HEK293 (cell line): ENCODE measurements at regions not wholly inside any gene's neighbourhood (a gene's known extent, or its start where the extent isn't known, plus 50 kb on each side); places are given as distances from the start of the nearest gene placed in this dataset.

ENCODE experiments used
- CTCF ChIA-PET: fragments of 350-600 bp; formaldehyde crosslinking; extraction: SDS; loops from one replicate; lab custom pipeline; 2021; ENCODE audit warnings: antibody characterized with exemption; lab: Yijun Ruan, JAX
- POLR2A ChIA-PET: fragments of 300-600 bp; formaldehyde crosslinking; extraction: SDS; loops from one replicate; lab custom pipeline; 2020; ENCODE audit warnings: antibody characterized with exemption, inconsistent platforms; lab: Yijun Ruan, JAX
- H3K27ac ChIP-seq: fragments of 200-500 bp; sonication (Bioruptor generic); 2 replicates; pipeline ENCODE4 v1.5.1; 2014; ENCODE audit warnings: low read depth, low read length, control low read depth, inconsistent platforms; ENCODE audit errors: extremely low read depth
- H3K36me3 ChIP-seq, 2 experiments: fragments of 200-500 bp in 1 of 2; sonication (Bioruptor generic) in 1 of 2; 1 replicate in 1 of 2; 2 replicates in 1 of 2; pipeline ENCODE4 v1.5.1; 2014 to 2017; ENCODE audit warnings: inconsistent platforms in 2 of 2, low read length in 2 of 2; ENCODE audit not compliant: control insufficient read depth in 2 of 2, insufficient read depth in 1 of 2
- H3K4me1 ChIP-seq: fragments of 200-500 bp; sonication (Bioruptor generic); 2 replicates; pipeline ENCODE4 v1.5.1; 2014; ENCODE audit warnings: mild to moderate bottlenecking, low read length, inconsistent platforms; ENCODE audit not compliant: control insufficient read depth, insufficient read depth
- H3K4me3 ChIP-seq: 2 replicates; pipeline ENCODE4 v1.5.1; 2011; ENCODE audit warnings: low read depth, mild to moderate bottlenecking, control low read depth, low read length, moderate library complexity
- H3K9me3 ChIP-seq: fragments of 200-500 bp; sonication (Bioruptor generic); 2 replicates; pipeline ENCODE4 v1.5.1; 2014; ENCODE audit warnings: low read depth, low read length, inconsistent platforms; ENCODE audit not compliant: control insufficient read depth, insufficient read depth
- FEZF1 ChIP-seq: fragments of 450-650 bp; formaldehyde crosslinking; IDR thresholded peaks from 2 replicates; pipeline ENCODE4 v1.5.1; 2016; ENCODE audit warnings: missing biosample characterization, missing genetic modification characterization
- GLI4 ChIP-seq: fragments of 450-650 bp; formaldehyde crosslinking; IDR thresholded peaks from 2 replicates; pipeline ENCODE4 v1.5.1; 2016; ENCODE audit warnings: missing biosample characterization, missing genetic modification characterization
- KLF8 ChIP-seq: fragments of 450-650 bp; formaldehyde crosslinking; IDR thresholded peaks from 2 replicates; pipeline ENCODE4 v1.5.1; 2016; ENCODE audit warnings: missing biosample characterization, missing genetic modification characterization
- KLF9 ChIP-seq: fragments of 450-650 bp; formaldehyde crosslinking; IDR thresholded peaks from 2 replicates; pipeline ENCODE4 v1.5.1; 2016; ENCODE audit warnings: missing biosample characterization, missing genetic modification characterization, low read depth
- SCRT1 ChIP-seq: fragments of 450-650 bp; formaldehyde crosslinking; IDR thresholded peaks from 2 replicates; pipeline ENCODE4 v1.5.1; 2016; ENCODE audit warnings: missing biosample characterization, missing genetic modification characterization, borderline replicate concordance
- SP2 ChIP-seq: fragments of 450-650 bp; formaldehyde crosslinking; IDR thresholded peaks from 2 replicates; pipeline ENCODE4 v1.5.1; 2016; ENCODE audit warnings: missing biosample characterization, missing genetic modification characterization
- SP3 ChIP-seq: fragments of 450-650 bp; formaldehyde crosslinking; IDR thresholded peaks from 2 replicates; pipeline ENCODE4 v1.5.1; 2016; ENCODE audit warnings: missing biosample characterization, missing genetic modification characterization
- TRIM28 ChIP-seq: IDR thresholded peaks from 2 replicates; pipeline ENCODE4 v1.6.1; 2011; ENCODE audit warnings: low read length, control low read depth, borderline replicate concordance
- ZFHX2 ChIP-seq: fragments of 450-650 bp; formaldehyde crosslinking; conservative IDR thresholded peaks from 2 replicates; pipeline ENCODE4 v1.5.1; 2016; ENCODE audit warnings: missing biosample characterization, missing genetic modification characterization
- ZNF211 ChIP-seq: fragments of 450-650 bp; formaldehyde crosslinking; IDR thresholded peaks from 2 replicates; pipeline ENCODE4 v1.5.1; 2016; ENCODE audit warnings: low read depth, missing biosample characterization, missing genetic modification characterization
- ZNF311 ChIP-seq: fragments of 450-650 bp; formaldehyde crosslinking; IDR thresholded peaks from 2 replicates; pipeline ENCODE4 v1.5.1; 2017; ENCODE audit warnings: missing biosample characterization, missing genetic modification characterization, borderline replicate concordance
- ZNF354C ChIP-seq: fragments of 450-650 bp; formaldehyde crosslinking; IDR thresholded peaks from 2 replicates; pipeline ENCODE4 v1.5.1; 2016; ENCODE audit warnings: missing biosample characterization, missing genetic modification characterization, low read depth, borderline replicate concordance
- ZNF391 ChIP-seq: fragments of 450-650 bp; formaldehyde crosslinking; IDR thresholded peaks from 2 replicates; pipeline ENCODE4 v1.5.1; 2016; ENCODE audit warnings: low read depth, missing biosample characterization, missing genetic modification characterization, borderline replicate concordance
- ZNF416 ChIP-seq: fragments of 450-650 bp; formaldehyde crosslinking; IDR thresholded peaks from 2 replicates; pipeline ENCODE4 v1.5.1; 2016; ENCODE audit warnings: missing biosample characterization, missing genetic modification characterization
- ZNF48 ChIP-seq: fragments of 450-650 bp; formaldehyde crosslinking; IDR thresholded peaks from 2 replicates; pipeline ENCODE4 v1.5.1; 2016; ENCODE audit warnings: missing biosample characterization, missing genetic modification characterization
- ZNF544 ChIP-seq: fragments of 450-650 bp; formaldehyde crosslinking; IDR thresholded peaks from 2 replicates; pipeline ENCODE4 v1.5.0; 2017; ENCODE audit warnings: missing biosample characterization, missing genetic modification characterization
- ZNF555 ChIP-seq: fragments of 450-650 bp; formaldehyde crosslinking; conservative IDR thresholded peaks from 2 replicates; pipeline ENCODE4 v1.5.1; 2017; ENCODE audit warnings: missing biosample characterization, mild to moderate bottlenecking, missing genetic modification characterization, inconsistent platforms
- ZNF558 ChIP-seq: fragments of 450-650 bp; formaldehyde crosslinking; IDR thresholded peaks from 2 replicates; pipeline ENCODE4 v1.5.1; 2016; ENCODE audit warnings: missing biosample characterization, missing genetic modification characterization
- ZNF561 ChIP-seq: fragments of 450-650 bp; IDR thresholded peaks from 2 replicates; pipeline ENCODE4 v1.5.1; 2018; ENCODE audit warnings: missing biosample characterization, missing genetic modification characterization, borderline replicate concordance
- ZNF585B ChIP-seq: fragments of 450-650 bp; formaldehyde crosslinking; IDR thresholded peaks from 2 replicates; pipeline ENCODE4 v1.5.1; 2016; ENCODE audit warnings: missing biosample characterization, missing genetic modification characterization
- ZNF621 ChIP-seq: fragments of 450-650 bp; formaldehyde crosslinking; IDR thresholded peaks from 2 replicates; pipeline ENCODE4 v1.5.1; 2017; ENCODE audit warnings: missing biosample characterization, missing genetic modification characterization
- ZNF626 ChIP-seq: fragments of 450-650 bp; sonication (Bioruptor Pico); formaldehyde crosslinking; IDR thresholded peaks from 2 replicates; pipeline ENCODE4 v1.5.1; 2018; ENCODE audit warnings: missing biosample characterization, missing genetic modification characterization, inconsistent platforms
- ZNF629 ChIP-seq: fragments of 450-650 bp; formaldehyde crosslinking; IDR thresholded peaks from 2 replicates; pipeline ENCODE4 v1.5.1; 2017; ENCODE audit warnings: missing biosample characterization, missing genetic modification characterization
- ZSCAN16 ChIP-seq: fragments of 450-650 bp; formaldehyde crosslinking; IDR thresholded peaks from 2 replicates; pipeline ENCODE4 v1.5.1; 2016; ENCODE audit warnings: missing biosample characterization, missing genetic modification characterization
- TF ChIP-seq, protein P1 (sequence below): fragments of 450-650 bp; formaldehyde crosslinking; conservative IDR thresholded peaks from 2 replicates; pipeline ENCODE4 v1.5.1; 2016; ENCODE audit warnings: low read depth, missing biosample characterization, missing genetic modification characterization
- TF ChIP-seq, protein P2 (sequence below): fragments of 450-650 bp; formaldehyde crosslinking; IDR thresholded peaks from 2 replicates; pipeline ENCODE4 v1.5.0; 2017; ENCODE audit warnings: missing biosample characterization, missing genetic modification characterization, borderline replicate concordance
- TF ChIP-seq, protein P3 (sequence below): fragments of 450-650 bp; formaldehyde crosslinking; IDR thresholded peaks from 2 replicates; pipeline ENCODE4 v1.5.1; 2016; ENCODE audit warnings: missing biosample characterization, missing genetic modification characterization
- TF ChIP-seq, protein P4 (sequence below): fragments of 450-650 bp; formaldehyde crosslinking; IDR thresholded peaks from 2 replicates; pipeline ENCODE4 v1.5.1; 2016; ENCODE audit warnings: missing biosample characterization, missing genetic modification characterization

DNA sequence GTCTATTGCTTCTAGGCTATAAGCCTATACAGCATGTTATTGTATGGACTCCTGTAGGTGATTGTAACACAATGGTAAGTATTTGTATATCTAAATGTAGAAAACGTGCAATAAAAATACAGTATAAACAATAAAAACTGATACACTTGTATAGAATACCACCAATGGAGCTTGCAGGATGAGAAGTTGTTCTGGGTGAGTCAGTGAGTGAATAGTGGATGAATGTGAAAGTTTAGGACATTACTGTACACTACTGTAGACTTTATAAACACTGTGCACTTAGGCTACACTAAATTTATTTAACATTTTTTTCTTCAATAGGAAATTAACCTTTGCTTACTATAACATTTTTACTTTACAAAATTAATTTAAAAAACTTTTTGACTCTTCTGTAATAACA, 679.2 kb upstream of the ZNF804A start:
- TF ChIP-seq ZNF585B (no peak), SP2 (tag by site-specific recombination) (no peak), SCRT1 (tag by site-specific recombination) (no peak), KLF9 (tag by site-specific recombination) (no peak), FEZF1 (tag by site-specific recombination) (no peak), SP3 (tag by site-specific recombination) (no peak), ZNF621 (tag by site-specific recombination) (no peak), ZNF629 (no peak), GLI4 (no peak), ZNF48 (tag by site-specific recombination) (no peak), ZNF391 (tag by site-specific recombination) (no peak), TRIM28 (no peak), ZNF561 (tag by site-specific recombination) (no peak), KLF8 (no peak)
- TF ChIP-seq, protein P1, sequence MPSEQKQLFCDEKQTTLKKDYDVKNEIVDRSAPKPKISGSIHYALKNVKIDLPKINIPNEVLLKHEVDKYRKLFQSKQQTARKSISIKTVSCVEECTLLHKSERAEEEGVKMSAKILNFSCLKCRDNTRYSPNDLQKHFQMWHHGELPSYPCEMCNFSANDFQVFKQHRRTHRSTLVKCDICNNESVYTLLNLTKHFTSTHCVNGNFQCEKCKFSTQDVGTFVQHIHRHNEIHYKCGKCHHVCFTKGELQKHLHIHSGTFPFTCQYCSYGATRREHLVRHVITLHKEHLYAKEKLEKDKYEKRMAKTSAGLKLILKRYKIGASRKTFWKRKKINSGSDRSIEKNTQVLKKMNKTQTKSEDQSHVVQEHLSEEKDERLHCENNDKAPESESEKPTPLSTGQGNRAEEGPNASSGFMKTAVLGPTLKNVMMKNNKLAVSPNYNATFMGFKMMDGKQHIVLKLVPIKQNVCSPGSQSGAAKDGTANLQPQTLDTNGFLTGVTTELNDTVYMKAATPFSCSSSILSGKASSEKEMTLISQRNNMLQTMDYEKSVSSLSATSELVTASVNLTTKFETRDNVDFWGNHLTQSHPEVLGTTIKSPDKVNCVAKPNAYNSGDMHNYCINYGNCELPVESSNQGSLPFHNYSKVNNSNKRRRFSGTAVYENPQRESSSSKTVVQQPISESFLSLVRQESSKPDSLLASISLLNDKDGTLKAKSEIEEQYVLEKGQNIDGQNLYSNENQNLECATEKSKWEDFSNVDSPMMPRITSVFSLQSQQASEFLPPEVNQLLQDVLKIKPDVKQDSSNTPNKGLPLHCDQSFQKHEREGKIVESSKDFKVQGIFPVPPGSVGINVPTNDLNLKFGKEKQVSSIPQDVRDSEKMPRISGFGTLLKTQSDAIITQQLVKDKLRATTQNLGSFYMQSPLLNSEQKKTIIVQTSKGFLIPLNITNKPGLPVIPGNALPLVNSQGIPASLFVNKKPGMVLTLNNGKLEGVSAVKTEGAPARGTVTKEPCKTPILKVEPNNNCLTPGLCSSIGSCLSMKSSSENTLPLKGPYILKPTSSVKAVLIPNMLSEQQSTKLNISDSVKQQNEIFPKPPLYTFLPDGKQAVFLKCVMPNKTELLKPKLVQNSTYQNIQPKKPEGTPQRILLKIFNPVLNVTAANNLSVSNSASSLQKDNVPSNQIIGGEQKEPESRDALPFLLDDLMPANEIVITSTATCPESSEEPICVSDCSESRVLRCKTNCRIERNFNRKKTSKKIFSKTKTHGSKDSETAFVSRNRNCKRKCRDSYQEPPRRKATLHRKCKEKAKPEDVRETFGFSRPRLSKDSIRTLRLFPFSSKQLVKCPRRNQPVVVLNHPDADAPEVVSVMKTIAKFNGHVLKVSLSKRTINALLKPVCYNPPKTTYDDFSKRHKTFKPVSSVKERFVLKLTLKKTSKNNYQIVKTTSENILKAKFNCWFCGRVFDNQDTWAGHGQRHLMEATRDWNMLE (tag by site-specific recombination), result no peak
- Histone ChIP-seq H3K27ac (no peak overlapping the region), H3K9me3 (no peaks in the 10 kb centered on the region), H3K4me3 (no peak overlapping the region), H3K36me3 (no peaks in the 10 kb centered on the region), H3K4me1 (no peaks in the 10 kb centered on the region)
- POLR2A ChIA-PET, result no interaction called here
- CTCF ChIA-PET, result interaction anchor here (0.6 kb wide), 1 partner anchor 182 kb away, joined by 3 read pairs; no protein-coding TSS in a partner anchor

DNA sequence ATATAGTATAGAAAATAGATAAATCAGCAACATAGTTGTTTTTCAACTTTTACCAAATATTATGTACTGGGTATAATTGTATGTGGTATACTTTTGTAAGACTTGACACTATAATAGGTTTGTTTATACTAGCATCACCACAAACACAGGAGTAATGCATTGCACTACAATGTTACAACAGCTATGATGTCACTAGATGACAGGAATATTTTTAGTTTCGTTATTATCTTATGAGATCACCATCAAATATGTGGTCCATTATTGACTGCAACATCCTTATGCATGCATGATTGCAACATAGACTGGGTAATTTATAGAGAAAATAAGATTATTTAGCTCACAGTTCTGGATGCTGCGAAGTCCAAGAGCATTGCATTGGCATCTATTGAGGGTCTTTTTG, 678.4 kb upstream of the ZNF804A start:
- no peaks in the 10 kb centered on the region for H3K36me3 ChIP-seq
- no peaks in the 10 kb centered on the region for H3K9me3 ChIP-seq
- CTCF ChIA-PET, result interaction anchor here (0.6 kb wide), 1 partner anchor 183 kb away, joined by 3 read pairs; no protein-coding TSS in a partner anchor
- no peak overlapping the region for H3K27ac ChIP-seq
- POLR2A ChIA-PET, result no interaction called here
- no peaks in the 10 kb centered on the region for H3K4me1 ChIP-seq
- no peak overlapping the region for H3K4me3 ChIP-seq
- TF ChIP-seq ZFHX2 (tag by site-specific recombination), result no peak
- no peak for TF ChIP-seq ZNF211 (tag by site-specific recombination)
- no peak for TF ChIP-seq ZNF626 (tag by site-specific recombination)
- no peak for TF ChIP-seq ZNF416 (tag by site-specific recombination)
- no peak for TF ChIP-seq ZNF558 (tag by site-specific recombination)
- no peak for TF ChIP-seq ZNF555
- no peak for TF ChIP-seq ZNF544 (tag by site-specific recombination)
- TF ChIP-seq, protein P2, sequence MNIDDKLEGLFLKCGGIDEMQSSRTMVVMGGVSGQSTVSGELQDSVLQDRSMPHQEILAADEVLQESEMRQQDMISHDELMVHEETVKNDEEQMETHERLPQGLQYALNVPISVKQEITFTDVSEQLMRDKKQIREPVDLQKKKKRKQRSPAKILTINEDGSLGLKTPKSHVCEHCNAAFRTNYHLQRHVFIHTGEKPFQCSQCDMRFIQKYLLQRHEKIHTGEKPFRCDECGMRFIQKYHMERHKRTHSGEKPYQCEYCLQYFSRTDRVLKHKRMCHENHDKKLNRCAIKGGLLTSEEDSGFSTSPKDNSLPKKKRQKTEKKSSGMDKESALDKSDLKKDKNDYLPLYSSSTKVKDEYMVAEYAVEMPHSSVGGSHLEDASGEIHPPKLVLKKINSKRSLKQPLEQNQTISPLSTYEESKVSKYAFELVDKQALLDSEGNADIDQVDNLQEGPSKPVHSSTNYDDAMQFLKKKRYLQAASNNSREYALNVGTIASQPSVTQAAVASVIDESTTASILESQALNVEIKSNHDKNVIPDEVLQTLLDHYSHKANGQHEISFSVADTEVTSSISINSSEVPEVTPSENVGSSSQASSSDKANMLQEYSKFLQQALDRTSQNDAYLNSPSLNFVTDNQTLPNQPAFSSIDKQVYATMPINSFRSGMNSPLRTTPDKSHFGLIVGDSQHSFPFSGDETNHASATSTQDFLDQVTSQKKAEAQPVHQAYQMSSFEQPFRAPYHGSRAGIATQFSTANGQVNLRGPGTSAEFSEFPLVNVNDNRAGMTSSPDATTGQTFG, result no peak
- no peak for TF ChIP-seq ZSCAN16 (tag by site-specific recombination)
- no peak for TF ChIP-seq ZNF354C
- TF ChIP-seq, protein P3, sequence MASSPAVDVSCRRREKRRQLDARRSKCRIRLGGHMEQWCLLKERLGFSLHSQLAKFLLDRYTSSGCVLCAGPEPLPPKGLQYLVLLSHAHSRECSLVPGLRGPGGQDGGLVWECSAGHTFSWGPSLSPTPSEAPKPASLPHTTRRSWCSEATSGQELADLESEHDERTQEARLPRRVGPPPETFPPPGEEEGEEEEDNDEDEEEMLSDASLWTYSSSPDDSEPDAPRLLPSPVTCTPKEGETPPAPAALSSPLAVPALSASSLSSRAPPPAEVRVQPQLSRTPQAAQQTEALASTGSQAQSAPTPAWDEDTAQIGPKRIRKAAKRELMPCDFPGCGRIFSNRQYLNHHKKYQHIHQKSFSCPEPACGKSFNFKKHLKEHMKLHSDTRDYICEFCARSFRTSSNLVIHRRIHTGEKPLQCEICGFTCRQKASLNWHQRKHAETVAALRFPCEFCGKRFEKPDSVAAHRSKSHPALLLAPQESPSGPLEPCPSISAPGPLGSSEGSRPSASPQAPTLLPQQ (tag by site-specific recombination), result no peak
- TF ChIP-seq ZNF311, result no peak
- TF ChIP-seq, protein P4, sequence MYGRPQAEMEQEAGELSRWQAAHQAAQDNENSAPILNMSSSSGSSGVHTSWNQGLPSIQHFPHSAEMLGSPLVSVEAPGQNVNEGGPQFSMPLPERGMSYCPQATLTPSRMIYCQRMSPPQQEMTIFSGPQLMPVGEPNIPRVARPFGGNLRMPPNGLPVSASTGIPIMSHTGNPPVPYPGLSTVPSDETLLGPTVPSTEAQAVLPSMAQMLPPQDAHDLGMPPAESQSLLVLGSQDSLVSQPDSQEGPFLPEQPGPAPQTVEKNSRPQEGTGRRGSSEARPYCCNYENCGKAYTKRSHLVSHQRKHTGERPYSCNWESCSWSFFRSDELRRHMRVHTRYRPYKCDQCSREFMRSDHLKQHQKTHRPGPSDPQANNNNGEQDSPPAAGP (tag by site-specific recombination), result no peak
